IMR-90 (cell line): ENCODE measurements at regions not wholly inside any gene's neighbourhood (a gene's known extent, or its start where the extent isn't known, plus 50 kb on each side); places are given as distances from the start of the nearest gene placed in this dataset.

Experiments used
- ATAC-seq: fragments of 200-7000 bp; cut with Tn5 transposase; 2 replicates; pipeline ENCODE4 v1.9.1; 2020; ENCODE audit warnings: low read depth, mild to moderate bottlenecking, moderate library complexity
- BruUV-seq: library from RNA; stranded (reverse); fragments of 400-500 nt; replicated peaks from 2 replicates; lab custom pipeline; 2021; lab: Mats Ljungman, UMichigan
- CTCF ChIA-PET: fragments of 300-600 bp; formaldehyde crosslinking; extraction: SDS; loops from one replicate; lab custom pipeline; 2021; ENCODE audit warnings: antibody characterized with exemption; lab: Yijun Ruan, JAX
- POLR2A ChIA-PET: fragments of 300-600 bp; sonication (Branson Sonifier 250); formaldehyde crosslinking; loops from one replicate; lab custom pipeline; 2022; ENCODE audit warnings: antibody characterized with exemption; ENCODE audit not compliant: unreplicated experiment; lab: Charles Lee
- DNase-seq: peaks from one replicate; pipeline ENCODE4 v3.0.0; 2013
- H2AFZ ChIP-seq: replicated peaks from 2 replicates; pipeline ENCODE3; 2013; ENCODE audit warnings: low read length, mild to moderate bottlenecking; ENCODE audit not compliant: poor library complexity
- H2AK5ac ChIP-seq: 2 replicates; pipeline ENCODE4 v1.6.1; 2013; ENCODE audit warnings: low read depth, low read length, inconsistent platforms
- H2AK9ac ChIP-seq: replicated peaks from 2 replicates; pipeline ENCODE3; 2013; ENCODE audit warnings: mild to moderate bottlenecking, low read depth, low read length, moderate library complexity; ENCODE audit not compliant: poor library complexity
- H2BK120ac ChIP-seq: 2 replicates; pipeline ENCODE4 v1.6.1; 2013; ENCODE audit warnings: low read depth, low read length, inconsistent platforms
- H2BK15ac ChIP-seq: 3 replicates; pipeline ENCODE4 v1.6.1; 2013; ENCODE audit warnings: low read depth, low read length, inconsistent platforms
- H2BK20ac ChIP-seq: 2 replicates; pipeline ENCODE4 v1.6.1; 2013; ENCODE audit warnings: low read depth, mild to moderate bottlenecking, inconsistent platforms, low read length, moderate library complexity
- H2BK5ac ChIP-seq: 2 replicates; pipeline ENCODE4 v1.6.1; 2013; ENCODE audit warnings: mild to moderate bottlenecking, low read depth, low read length, inconsistent platforms; ENCODE audit not compliant: poor library complexity, severe bottlenecking
- H3K14ac ChIP-seq: replicated peaks from 2 replicates; pipeline ENCODE4 v1.6.1; 2013; ENCODE audit warnings: low read depth, low read length, inconsistent platforms
- H3K18ac ChIP-seq: 2 replicates; pipeline ENCODE4 v1.6.1; 2013; ENCODE audit warnings: low read depth, low read length, control low read depth
- H3K23ac ChIP-seq: 2 replicates; pipeline ENCODE4 v1.6.1; 2013; ENCODE audit warnings: low read depth, low read length, inconsistent platforms
- H3K27ac ChIP-seq: 2 replicates; pipeline ENCODE4 v1.5.1; 2013; ENCODE audit warnings: mild to moderate bottlenecking, control low read depth, low read length; ENCODE audit not compliant: insufficient read depth
- H3K27me3 ChIP-seq: 2 replicates; pipeline ENCODE4 v1.6.1; 2013; ENCODE audit warnings: low read length; ENCODE audit not compliant: control insufficient read depth, insufficient read depth
- H3K36me3 ChIP-seq: 2 replicates; pipeline ENCODE4 v1.6.1; 2013; ENCODE audit warnings: low read length, mixed read lengths; ENCODE audit not compliant: control insufficient read depth, insufficient read depth
- H3K4ac ChIP-seq: 2 replicates; pipeline ENCODE4 v1.6.1; 2013; ENCODE audit warnings: low read depth, low read length, inconsistent platforms
- H3K4me1 ChIP-seq: 2 replicates; pipeline ENCODE4 v1.6.1; 2013; ENCODE audit warnings: low read length, mixed read lengths; ENCODE audit not compliant: control insufficient read depth, insufficient read depth
- H3K4me2 ChIP-seq: 2 replicates; pipeline ENCODE4 v1.6.1; 2013; ENCODE audit warnings: low read depth, mild to moderate bottlenecking, control low read depth, low read length, moderate library complexity
- H3K4me3 ChIP-seq: 2 replicates; pipeline ENCODE4 v1.5.1; 2013; ENCODE audit warnings: low read depth, mild to moderate bottlenecking, control low read depth, low read length, moderate library complexity; ENCODE audit not compliant: insufficient read depth
- H3K56ac ChIP-seq: 2 replicates; pipeline ENCODE4 v1.6.1; 2013; ENCODE audit warnings: low read length, inconsistent platforms; ENCODE audit not compliant: insufficient read depth; ENCODE audit errors: extremely low read depth
- H3K79me1 ChIP-seq, 2 experiments: 2 replicates each; pipeline ENCODE4 v1.6.1; 2013; ENCODE audit warnings: low read length in 2 of 2, inconsistent platforms in 1 of 2, low read depth in 1 of 2
- H3K9ac ChIP-seq: 2 replicates; pipeline ENCODE4 v1.6.1; 2013; ENCODE audit warnings: low read depth, low read length, control low read depth
- H3K9me1 ChIP-seq: 2 replicates; pipeline ENCODE4 v1.6.1; 2013; ENCODE audit warnings: low read length, inconsistent platforms; ENCODE audit not compliant: insufficient read depth
- H3K9me3 ChIP-seq: 2 replicates; pipeline ENCODE4 v1.6.1; 2013; ENCODE audit warnings: low read length; ENCODE audit not compliant: control insufficient read depth, insufficient read depth
- H4K20me1 ChIP-seq: 2 replicates; pipeline ENCODE4 v1.6.1; 2013; ENCODE audit warnings: low read length, inconsistent platforms; ENCODE audit not compliant: insufficient read depth
- H4K5ac ChIP-seq: 2 replicates; pipeline ENCODE4 v1.6.1; 2013; ENCODE audit warnings: mild to moderate bottlenecking, low read depth, low read length, control low read depth
- H4K8ac ChIP-seq, 2 experiments: 2 replicates each; pipeline ENCODE4 v1.6.1; 2013; ENCODE audit warnings: low read depth in 2 of 2, low read length in 2 of 2, control low read depth in 1 of 2, inconsistent platforms in 1 of 2
- H4K91ac ChIP-seq: 2 replicates; pipeline ENCODE4 v1.6.1; 2013; ENCODE audit warnings: low read depth, low read length, inconsistent platforms; ENCODE audit not compliant: insufficient read depth
- BHLHE40 ChIP-seq: fragments of 150-350 bp; IDR thresholded peaks from 2 replicates; pipeline ENCODE4 v1.6.1; 2016; ENCODE audit warnings: mild to moderate bottlenecking, low read depth, low read length
- CEBPB ChIP-seq: IDR thresholded peaks from 2 replicates; pipeline ENCODE4 v1.6.1; 2012; ENCODE audit warnings: low read depth, low read length, improper control_type of control experiment
- CHD1 ChIP-seq: IDR thresholded peaks from 2 replicates; pipeline ENCODE4 v1.6.1; 2012; ENCODE audit warnings: low read depth, low read length, improper control_type of control experiment
- CTCF ChIP-seq: conservative IDR thresholded peaks from 2 replicates; pipeline ENCODE4 v1.5.1; 2012; ENCODE audit warnings: mild to moderate bottlenecking, low read depth, low read length, improper control_type of control experiment
- FOS ChIP-seq: fragments of 150-350 bp; IDR thresholded peaks from 2 replicates; pipeline ENCODE4 v1.6.1; 2016; ENCODE audit warnings: low read depth, low read length
- MAFK ChIP-seq: IDR thresholded peaks from 2 replicates; pipeline ENCODE4 v1.6.1; 2012; ENCODE audit warnings: low read depth, low read length, improper control_type of control experiment
- MAZ ChIP-seq: IDR thresholded peaks from 2 replicates; pipeline ENCODE4 v1.6.1; 2012; ENCODE audit warnings: low read depth, mild to moderate bottlenecking, low read length, improper control_type of control experiment, moderate library complexity, borderline replicate concordance
- MXI1 ChIP-seq: IDR thresholded peaks from 2 replicates; pipeline ENCODE4 v1.6.1; 2012; ENCODE audit warnings: low read depth, mild to moderate bottlenecking, low read length, moderate library complexity, borderline replicate concordance
- NFE2L2 ChIP-seq: fragments of 150-350 bp; IDR thresholded peaks from 2 replicates; pipeline ENCODE4 v1.6.1; 2016; ENCODE audit warnings: low read depth, mild to moderate bottlenecking, low read length
- POLR2A ChIP-seq: IDR thresholded peaks from 2 replicates; pipeline ENCODE4 v1.6.1; 2012; ENCODE audit warnings: mild to moderate bottlenecking, low read depth, low read length
- RAD21 ChIP-seq: IDR thresholded peaks from 2 replicates; pipeline ENCODE4 v1.6.1; 2012; ENCODE audit warnings: low read length, improper control_type of control experiment
- RCOR1 ChIP-seq: IDR thresholded peaks from 2 replicates; pipeline ENCODE4 v1.6.1; 2012; ENCODE audit warnings: mild to moderate bottlenecking, low read length, improper control_type of control experiment; ENCODE audit not compliant: insufficient replicate concordance
- RFX5 ChIP-seq: IDR thresholded peaks from 2 replicates; pipeline ENCODE4 v1.8.0; 2012; ENCODE audit warnings: low read depth, mild to moderate bottlenecking, low read length, moderate library complexity
- SMC3 ChIP-seq: fragments of 150-350 bp; IDR thresholded peaks from 2 replicates; pipeline ENCODE4 v1.6.1; 2016; ENCODE audit warnings: low read depth, mild to moderate bottlenecking, antibody characterized with exemption, low read length, moderate library complexity
- USF2 ChIP-seq: fragments of 150-350 bp; IDR thresholded peaks from 2 replicates; pipeline ENCODE4 v1.6.1; 2017; ENCODE audit warnings: mild to moderate bottlenecking, antibody characterized with exemption, low read length, low read depth
- WGBS, 2 experiments: methylation state at CpG; one replicate each; pipeline versions ENCODE4 v1.1.5 to v1.1.7; 2013; ENCODE audit warnings: missing lambda C conversion rate in 2 of 2; ENCODE audit not compliant: insufficient read length in 1 of 2; ENCODE audit errors: extremely low coverage in 2 of 2; 5-methylcytosine and 5-hydroxymethylcytosine counted together
- dilution Hi-C: fragments of 300-500 bp; cut with HindIII; formaldehyde crosslinking; loops from one replicate; pipeline ENCODE4 v1.14.3; 2018; ENCODE audit warnings: low sequenced_read_pairs; ENCODE audit not compliant: unreplicated experiment
- in situ Hi-C: fragments of 300-500 bp; cut with MboI; formaldehyde crosslinking; loops from 3 replicates; pipeline ENCODE4 v1.14.3; 2019; ENCODE audit warnings: low sequenced_read_pairs, inconsistent platforms, mixed read lengths
- intact Hi-C: fragments of 100-400 bp; cut with micrococcal nuclease; formaldehyde crosslinking; loops from 2 replicates; pipeline ENCODE4 v1.10.0; 2022
- TF ChIP-seq, protein P1 (sequence below): fragments of 150-350 bp; IDR thresholded peaks from 2 replicates; pipeline ENCODE4 v1.6.1; 2016; ENCODE audit warnings: low read depth, mild to moderate bottlenecking, low read length, moderate library complexity, borderline replicate concordance

- dilution Hi-C loops (no loop called here), intact Hi-C loops (no loop called here), in situ Hi-C loops (no loop called here)
- Histone ChIP-seq H3K18ac (no peak overlapping the region), H3K9ac (no peak overlapping the region), H3K9me3 (peaks cover 2% of the 10 kb centered on the region; the same call in 1 of the 2 replicates), H2BK20ac (no peak overlapping the region), H4K8ac (no peak overlapping the region), H2BK15ac (no peak overlapping the region), H3K9me1 (no peaks in the 10 kb centered on the region), H2BK120ac (no peak overlapping the region), H4K5ac (no peak overlapping the region), H4K91ac (no peak overlapping the region), H3K27me3 (no peaks in the 10 kb centered on the region), H2AK9ac (no peak overlapping the region), H3K36me3 (no peaks in the 10 kb centered on the region), H2AK5ac (no peak overlapping the region), H3K23ac (no peak overlapping the region), H2AFZ (no peak overlapping the region), H4K20me1 (no peaks in the 10 kb centered on the region), H3K4me3 (no peak overlapping the region), H3K4ac (no peak overlapping the region), H3K79me1 (no peaks in the 10 kb centered on the region), H2BK5ac (no peak overlapping the region), H3K4me2 (no peak overlapping the region), H3K14ac (no peak overlapping the region), H3K27ac (no peak overlapping the region), H3K56ac (no peak overlapping the region), H3K4me1 (no peaks in the 10 kb centered on the region)
- no TSS peak for BruUV-seq
- no peak for ATAC-seq
- no CpG with 5 or more reads among the region's 2 CpGs for WGBS, 2 experiments
- TF ChIP-seq BHLHE40 (no peak), USF2 (no peak), FOS (no peak), POLR2A (no peak), SMC3 (no peak), CTCF (no peak), RCOR1 (no peak), NFE2L2 (no peak), RFX5 (no peak), RAD21 (no peak), MAFK (no peak), MXI1 (no peak), CHD1 (no peak), CEBPB (no peak), MAZ (no peak)
- TF ChIP-seq, protein P1, sequence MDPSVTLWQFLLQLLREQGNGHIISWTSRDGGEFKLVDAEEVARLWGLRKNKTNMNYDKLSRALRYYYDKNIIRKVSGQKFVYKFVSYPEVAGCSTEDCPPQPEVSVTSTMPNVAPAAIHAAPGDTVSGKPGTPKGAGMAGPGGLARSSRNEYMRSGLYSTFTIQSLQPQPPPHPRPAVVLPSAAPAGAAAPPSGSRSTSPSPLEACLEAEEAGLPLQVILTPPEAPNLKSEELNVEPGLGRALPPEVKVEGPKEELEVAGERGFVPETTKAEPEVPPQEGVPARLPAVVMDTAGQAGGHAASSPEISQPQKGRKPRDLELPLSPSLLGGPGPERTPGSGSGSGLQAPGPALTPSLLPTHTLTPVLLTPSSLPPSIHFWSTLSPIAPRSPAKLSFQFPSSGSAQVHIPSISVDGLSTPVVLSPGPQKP: no peak
- ChIA-PET POLR2A (no interaction called here), CTCF (no interaction called here)
- DNase-seq: no peak
These were observed 613.2 kb upstream of the ACVR2A start for GRCh38 chr2:147231607-147232006.
